Astrocyte (in vitro differentiated cells and primary cell): ENCODE measurements at regions not wholly inside any gene's neighbourhood (a gene's known extent, or its start where the extent isn't known, plus 50 kb on each side); places are given as distances from the start of the nearest gene placed in this dataset.

ENCODE experiments used
- DNase-seq: peaks from one replicate; pipeline ENCODE4 v3.0.0-alpha.2; 2010; ENCODE audit warnings: low read depth
- FAIRE-seq: peaks from 2 replicates; lab custom pipeline; 2011; peaks lifted over from hg19 to GRCh38; lab: Jason Lieb, UNC
- H2AFZ ChIP-seq: 2 replicates; pipeline ENCODE4 v1.6.0; 2012; ENCODE audit warnings: low read depth, low read length, inconsistent platforms
- H3K27ac ChIP-seq: 2 replicates; pipeline ENCODE4 v1.5.1; 2011; ENCODE audit warnings: low read depth, low read length, inconsistent platforms
- H3K27me3 ChIP-seq: 2 replicates; pipeline ENCODE4 v1.6.0; 2011; ENCODE audit warnings: low read length, inconsistent platforms; ENCODE audit not compliant: insufficient read depth
- H3K36me3 ChIP-seq: 2 replicates; pipeline ENCODE4 v1.5.1; 2011; ENCODE audit warnings: low read length, inconsistent platforms; ENCODE audit not compliant: insufficient read depth
- H3K4me1 ChIP-seq: 2 replicates; pipeline ENCODE4 v1.5.1; 2011; ENCODE audit warnings: low read length, inconsistent platforms; ENCODE audit not compliant: insufficient read depth
- H3K4me2 ChIP-seq: 2 replicates; pipeline ENCODE4 v1.6.0; 2012; ENCODE audit warnings: low read length, inconsistent platforms
- H3K4me3 ChIP-seq: 2 replicates; pipeline ENCODE4 v1.5.1; 2011; ENCODE audit warnings: low read depth, mild to moderate bottlenecking, low read length, inconsistent platforms; ENCODE audit not compliant: insufficient read depth
- H3K79me2 ChIP-seq: 2 replicates; pipeline ENCODE4 v1.6.0; 2012; ENCODE audit warnings: mild to moderate bottlenecking, low read length, inconsistent platforms; ENCODE audit not compliant: insufficient read depth
- H3K9ac ChIP-seq: 2 replicates; pipeline ENCODE4 v1.6.0; 2012; ENCODE audit warnings: mild to moderate bottlenecking, low read length, inconsistent platforms
- H3K9me3 ChIP-seq: 2 replicates; pipeline ENCODE4 v1.5.1; 2012; ENCODE audit warnings: low read depth, mild to moderate bottlenecking, low read length, inconsistent platforms; ENCODE audit not compliant: insufficient read depth
- H4K20me1 ChIP-seq: 2 replicates; pipeline ENCODE4 v1.6.0; 2012; ENCODE audit warnings: low read length, inconsistent platforms; ENCODE audit not compliant: insufficient read depth
- H3K27ac Mint-ChIP-seq: one replicate; pipeline ENCODE4 v1.8.0; 2021; ENCODE audit warnings: mild to moderate bottlenecking, mixed read lengths; ENCODE audit not compliant: unreplicated experiment
- H3K27me3 Mint-ChIP-seq: one replicate; pipeline ENCODE4 v1.8.0; 2021; ENCODE audit warnings: low read depth, mixed read lengths; ENCODE audit not compliant: unreplicated experiment
- H3K36me3 Mint-ChIP-seq: one replicate; pipeline ENCODE4 v1.8.0; 2021; ENCODE audit warnings: low read depth, mixed read lengths; ENCODE audit not compliant: unreplicated experiment
- H3K4me1 Mint-ChIP-seq: one replicate; pipeline ENCODE4 v1.8.0; 2021; ENCODE audit warnings: low read depth, mixed read lengths; ENCODE audit not compliant: unreplicated experiment
- H3K4me3 Mint-ChIP-seq: one replicate; pipeline ENCODE4 v1.8.0; 2021; ENCODE audit warnings: mild to moderate bottlenecking, moderate library complexity, mixed read lengths; ENCODE audit not compliant: unreplicated experiment
- H3K9me3 Mint-ChIP-seq: one replicate; pipeline ENCODE4 v1.8.0; 2021; ENCODE audit warnings: mild to moderate bottlenecking, mixed read lengths; ENCODE audit not compliant: unreplicated experiment
- EZH2 ChIP-seq: IDR thresholded peaks from 2 replicates; pipeline ENCODE4 v1.6.1; 2012; ENCODE audit warnings: mild to moderate bottlenecking, low read length, inconsistent platforms; ENCODE audit not compliant: insufficient read depth
- TF ChIP-seq, protein P1 (sequence below): IDR thresholded peaks from 2 replicates; pipeline ENCODE4 v1.5.1; 2011; ENCODE audit warnings: low read depth, mild to moderate bottlenecking, inconsistent platforms, low read length, moderate library complexity; ENCODE audit not compliant: insufficient read depth

DNA sequence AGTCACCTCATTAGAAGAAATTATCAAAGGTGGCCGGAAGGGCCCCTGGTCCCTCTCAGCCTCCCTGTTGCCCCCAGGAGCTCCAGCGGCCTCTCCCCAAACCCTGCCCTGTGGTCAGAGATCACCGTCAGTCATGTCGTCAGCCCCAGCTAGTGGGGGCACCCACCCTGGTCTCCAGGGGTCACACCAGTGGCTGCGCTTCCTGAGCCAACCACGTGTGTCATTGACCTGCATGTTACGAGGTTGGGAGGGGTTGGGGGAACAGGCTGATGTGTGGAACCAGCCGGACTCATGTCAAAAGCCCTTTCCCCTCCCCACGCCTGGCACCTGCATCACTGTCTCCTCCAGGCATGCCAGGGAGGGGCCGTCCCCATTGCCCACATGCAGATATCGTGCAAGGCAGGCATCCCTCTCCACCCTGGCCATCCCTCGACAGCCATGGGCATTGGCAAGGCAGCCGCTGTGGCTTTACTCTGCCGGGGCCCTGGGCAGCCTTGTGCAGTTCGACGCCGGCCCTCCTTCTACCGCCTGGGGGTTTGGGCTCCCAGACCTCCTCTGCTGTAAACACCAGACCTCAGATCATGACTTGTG lies 128.7 kb downstream of the CRYAA start:
- H3K9me3 Mint-ChIP-seq, result peaks cover 7% of the 10 kb centered on the region
- Histone ChIP-seq H3K9ac (no peak overlapping the region), H3K27me3 (peaks cover 4% of the 10 kb centered on the region), H3K4me3 (no peak overlapping the region), H3K4me2 (no peak overlapping the region), H3K9me3 (peaks cover 5% of the 10 kb centered on the region), H3K27ac (no peak overlapping the region), H3K36me3 (no peaks in the 10 kb centered on the region), H3K4me1 (no peaks in the 10 kb centered on the region), H4K20me1 (no peaks in the 10 kb centered on the region), H2AFZ (no peak overlapping the region), H3K79me2 (no peaks in the 10 kb centered on the region)
- H3K27me3 Mint-ChIP-seq, result peaks cover 33% of the 10 kb centered on the region
- TF ChIP-seq, protein P1, sequence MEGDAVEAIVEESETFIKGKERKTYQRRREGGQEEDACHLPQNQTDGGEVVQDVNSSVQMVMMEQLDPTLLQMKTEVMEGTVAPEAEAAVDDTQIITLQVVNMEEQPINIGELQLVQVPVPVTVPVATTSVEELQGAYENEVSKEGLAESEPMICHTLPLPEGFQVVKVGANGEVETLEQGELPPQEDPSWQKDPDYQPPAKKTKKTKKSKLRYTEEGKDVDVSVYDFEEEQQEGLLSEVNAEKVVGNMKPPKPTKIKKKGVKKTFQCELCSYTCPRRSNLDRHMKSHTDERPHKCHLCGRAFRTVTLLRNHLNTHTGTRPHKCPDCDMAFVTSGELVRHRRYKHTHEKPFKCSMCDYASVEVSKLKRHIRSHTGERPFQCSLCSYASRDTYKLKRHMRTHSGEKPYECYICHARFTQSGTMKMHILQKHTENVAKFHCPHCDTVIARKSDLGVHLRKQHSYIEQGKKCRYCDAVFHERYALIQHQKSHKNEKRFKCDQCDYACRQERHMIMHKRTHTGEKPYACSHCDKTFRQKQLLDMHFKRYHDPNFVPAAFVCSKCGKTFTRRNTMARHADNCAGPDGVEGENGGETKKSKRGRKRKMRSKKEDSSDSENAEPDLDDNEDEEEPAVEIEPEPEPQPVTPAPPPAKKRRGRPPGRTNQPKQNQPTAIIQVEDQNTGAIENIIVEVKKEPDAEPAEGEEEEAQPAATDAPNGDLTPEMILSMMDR, result no peak
- TF ChIP-seq EZH2, result no peak
- no peak overlapping the region for H3K27ac Mint-ChIP-seq
- H3K4me1 Mint-ChIP-seq, result no peaks in the 10 kb centered on the region
- no peak overlapping the region for H3K4me3 Mint-ChIP-seq
- FAIRE-seq (no peak), DNase-seq (no peak)
- H3K36me3 Mint-ChIP-seq, result no peaks in the 10 kb centered on the region

DNA sequence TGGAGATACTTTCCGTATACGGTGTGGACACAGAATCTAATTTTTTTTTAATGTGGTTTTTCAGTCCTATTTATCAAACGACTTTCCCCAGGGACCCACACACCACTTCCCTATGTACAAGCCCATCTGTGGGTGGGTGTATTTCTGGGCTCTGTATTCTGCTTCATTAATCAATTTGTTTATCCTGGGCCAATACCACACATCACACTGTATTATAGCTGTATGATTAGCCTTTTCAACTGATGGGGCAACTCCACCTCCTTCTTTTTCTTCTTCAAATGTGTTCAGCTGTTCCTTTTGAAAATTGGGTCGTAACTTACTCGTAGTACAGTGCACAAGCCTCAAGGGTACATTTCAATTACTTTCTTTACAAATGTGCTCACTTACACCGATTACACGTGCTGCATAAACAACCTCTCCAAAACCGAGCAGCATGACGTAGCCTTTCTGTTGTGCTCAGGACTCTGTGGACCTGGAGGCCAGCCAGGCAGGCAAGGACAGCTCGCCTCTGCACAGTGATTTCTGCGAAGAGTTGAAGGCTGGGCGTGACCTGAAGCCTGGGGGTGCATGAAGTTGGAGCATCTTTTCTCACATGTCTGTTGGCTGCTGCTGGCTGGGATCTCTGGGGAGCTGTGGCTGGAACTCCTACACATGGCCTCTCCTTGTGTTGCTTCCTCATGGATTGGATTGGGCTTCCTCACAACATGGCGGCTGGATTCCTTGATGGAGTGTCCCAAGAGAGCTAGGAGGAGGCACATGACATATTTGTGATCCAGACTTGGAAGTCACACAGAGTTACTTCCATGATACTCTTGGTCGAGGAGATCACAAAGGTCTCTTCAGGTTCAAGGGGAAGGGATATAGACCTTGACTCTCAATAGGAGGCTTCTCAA lies 126.5 kb downstream of the CRYAA start:
- FAIRE-seq, result no peak
- Histone ChIP-seq H3K79me2 (no peaks in the 10 kb centered on the region), H3K27me3 (peaks cover 4% of the 10 kb centered on the region), H2AFZ (no peak overlapping the region), H4K20me1 (no peaks in the 10 kb centered on the region), H3K36me3 (no peaks in the 10 kb centered on the region), H3K9ac (no peak overlapping the region), H3K9me3 (peaks cover 5% of the 10 kb centered on the region), H3K4me3 (no peak overlapping the region), H3K27ac (no peak overlapping the region), H3K4me1 (no peaks in the 10 kb centered on the region), H3K4me2 (no peak overlapping the region)
- DNase-seq, result no peak
- no peak overlapping the region for H3K4me3 Mint-ChIP-seq
- peaks cover 7% of the 10 kb centered on the region for H3K9me3 Mint-ChIP-seq
- H3K36me3 Mint-ChIP-seq, result no peaks in the 10 kb centered on the region
- no peaks in the 10 kb centered on the region for H3K4me1 Mint-ChIP-seq
- TF ChIP-seq, protein P1, result no peak
- no peak for TF ChIP-seq EZH2
- no peak overlapping the region for H3K27ac Mint-ChIP-seq
- H3K27me3 Mint-ChIP-seq, result peaks cover 31% of the 10 kb centered on the region
